H9 (cell line): ENCODE measurements at regions not wholly inside any gene's neighbourhood (a gene's known extent, or its start where the extent isn't known, plus 50 kb on each side); places are given as distances from the start of the nearest gene placed in this dataset.

Experiments
- DNase-seq: peaks from one replicate; pipeline ENCODE4 v3.0.0-alpha.2; 2017
- H2AFZ ChIP-seq: one replicate; pipeline ENCODE4 v1.6.1; 2013; ENCODE audit warnings: mild to moderate bottlenecking, low read length, control low read depth, moderate library complexity
- H2AK5ac ChIP-seq: 2 replicates; pipeline ENCODE4 v1.6.1; 2013; ENCODE audit warnings: low read length, control low read depth, mixed read lengths; ENCODE audit not compliant: insufficient read length
- H2BK120ac ChIP-seq: one replicate; pipeline ENCODE4 v1.6.1; 2013; ENCODE audit warnings: low read depth, mild to moderate bottlenecking, low read length, control low read depth, inconsistent platforms; ENCODE audit not compliant: poor library complexity, severe bottlenecking
- H2BK12ac ChIP-seq: 2 replicates; pipeline ENCODE4 v1.6.1; 2013; ENCODE audit warnings: low read length, control low read depth, mixed read lengths, low read depth; ENCODE audit not compliant: insufficient read length
- H2BK15ac ChIP-seq: 2 replicates; pipeline ENCODE4 v1.6.1; 2013; ENCODE audit warnings: low read depth, low read length, control low read depth
- H2BK20ac ChIP-seq: one replicate; pipeline ENCODE4 v1.6.1; 2013; ENCODE audit warnings: low read depth, mild to moderate bottlenecking, low read length, control low read depth, inconsistent platforms; ENCODE audit not compliant: poor library complexity, severe bottlenecking
- H2BK5ac ChIP-seq: 2 replicates; pipeline ENCODE4 v1.6.1; 2013; ENCODE audit warnings: low read length, control low read depth, mixed read lengths; ENCODE audit not compliant: insufficient read length
- H3K14ac ChIP-seq: 2 replicates; pipeline ENCODE4 v1.6.1; 2013; ENCODE audit warnings: low read length, control low read depth; ENCODE audit not compliant: insufficient read depth
- H3K18ac ChIP-seq: 2 replicates; pipeline ENCODE4 v1.6.1; 2013; ENCODE audit warnings: low read depth, mild to moderate bottlenecking, mixed read lengths, low read length, control low read depth; ENCODE audit not compliant: insufficient read length
- H3K23ac ChIP-seq: 2 replicates; pipeline ENCODE4 v1.6.1; 2013; ENCODE audit warnings: low read length, control low read depth, mixed read lengths, low read depth; ENCODE audit not compliant: insufficient read length
- H3K23me2 ChIP-seq: 2 replicates; pipeline ENCODE4 v1.6.1; 2013; ENCODE audit warnings: low read depth, mild to moderate bottlenecking, mixed read lengths, low read length, control low read depth; ENCODE audit not compliant: insufficient read length, poor library complexity, severe bottlenecking
- H3K27ac ChIP-seq: 2 replicates; pipeline ENCODE4 v1.5.1; 2013; ENCODE audit warnings: low read length, control low read depth, mixed read lengths, low read depth; ENCODE audit not compliant: insufficient read length
- H3K27me3 ChIP-seq: 2 replicates; pipeline ENCODE4 v1.6.1; 2013; ENCODE audit warnings: low read length, control low read depth, inconsistent platforms; ENCODE audit not compliant: insufficient read depth
- H3K4ac ChIP-seq: 2 replicates; pipeline ENCODE4 v1.6.1; 2013; ENCODE audit warnings: low read depth, mild to moderate bottlenecking, control low read depth, inconsistent platforms, low read length, moderate library complexity
- H3K4me1 ChIP-seq: 2 replicates; pipeline ENCODE4 v1.6.1; 2013; ENCODE audit warnings: low read length, control low read depth, inconsistent platforms; ENCODE audit not compliant: insufficient read depth
- H3K4me2 ChIP-seq: 2 replicates; pipeline ENCODE4 v1.6.1; 2013; ENCODE audit warnings: low read length, control low read depth, mixed read lengths; ENCODE audit not compliant: insufficient read length, insufficient read depth
- H3K56ac ChIP-seq: 2 replicates; pipeline ENCODE4 v1.6.1; 2013; ENCODE audit warnings: low read depth, mild to moderate bottlenecking, mixed read lengths, low read length, control low read depth; ENCODE audit not compliant: insufficient read length
- H3K79me1 ChIP-seq: 2 replicates; pipeline ENCODE4 v1.6.1; 2013; ENCODE audit warnings: low read depth, mild to moderate bottlenecking, moderate library complexity, low read length, control low read depth, inconsistent platforms; ENCODE audit not compliant: insufficient read depth, poor library complexity, severe bottlenecking
- H3K79me2 ChIP-seq: 2 replicates; pipeline ENCODE4 v1.6.1; 2013; ENCODE audit warnings: low read length, control low read depth, inconsistent platforms; ENCODE audit not compliant: insufficient read depth
- H3K9ac ChIP-seq: 2 replicates; pipeline ENCODE4 v1.6.1; 2013; ENCODE audit warnings: low read length, control low read depth, mixed read lengths; ENCODE audit not compliant: insufficient read length; ENCODE audit errors: extremely low read depth
- H3K9me3 ChIP-seq: one replicate; pipeline ENCODE4 v1.6.1; 2013; ENCODE audit warnings: low read depth, low read length, inconsistent platforms; ENCODE audit not compliant: control insufficient read depth
- H3T11ph ChIP-seq: one replicate; pipeline ENCODE4 v1.6.1; 2013; ENCODE audit warnings: mild to moderate bottlenecking, low read length, control low read depth, inconsistent platforms
- H4K20me1 ChIP-seq: one replicate; pipeline ENCODE4 v1.6.1; 2013; ENCODE audit not compliant: control insufficient read depth, insufficient read length, insufficient read depth
- H4K5ac ChIP-seq: 2 replicates; pipeline ENCODE4 v1.6.1; 2013; ENCODE audit warnings: low read depth, mild to moderate bottlenecking, mixed read lengths, low read length, control low read depth; ENCODE audit not compliant: insufficient read length
- H4K8ac ChIP-seq: replicated peaks from 2 replicates; pipeline ENCODE4 v1.6.1; 2013; ENCODE audit warnings: low read length, control low read depth, mixed read lengths, low read depth; ENCODE audit not compliant: insufficient read length
- H4K91ac ChIP-seq: 2 replicates; pipeline ENCODE4 v1.6.1; 2013; ENCODE audit warnings: low read depth, mild to moderate bottlenecking, moderate library complexity, mixed read lengths, low read length, control low read depth; ENCODE audit not compliant: insufficient read length
- H3K27ac Mint-ChIP-seq, 3 experiments: 2 replicates in 2 of 3; 3 replicates in 1 of 3; pipeline ENCODE4 v1.8.0; 2020 to 2021; ENCODE audit warnings: mixed read lengths in 3 of 3, mild to moderate bottlenecking in 1 of 3, moderate library complexity in 1 of 3
- H3K27me3 Mint-ChIP-seq: 2 replicates; pipeline ENCODE4 v1.8.0; 2021; ENCODE audit warnings: low read depth, mild to moderate bottlenecking, moderate library complexity, mixed read lengths
- H3K36me3 Mint-ChIP-seq, 3 experiments: 2 replicates in 2 of 3; 3 replicates in 1 of 3; pipeline ENCODE4 v1.8.0; 2020 to 2021; ENCODE audit warnings: low read depth in 3 of 3, mixed read lengths in 3 of 3; ENCODE audit not compliant: insufficient read depth in 1 of 3
- H3K4me1 Mint-ChIP-seq, 2 experiments: 2 replicates each; pipeline ENCODE4 v1.8.0; 2020; ENCODE audit warnings: mixed read lengths in 2 of 2
- H3K4me3 Mint-ChIP-seq, 2 experiments: 2 replicates in 1 of 2; 3 replicates in 1 of 2; pipeline ENCODE4 v1.8.0; 2020 to 2021; ENCODE audit warnings: mild to moderate bottlenecking in 2 of 2, mixed read lengths in 2 of 2, moderate library complexity in 1 of 2
- H3K9me3 Mint-ChIP-seq, 2 experiments: 2 replicates in 1 of 2; 3 replicates in 1 of 2; pipeline ENCODE4 v1.8.0; 2020; ENCODE audit warnings: mild to moderate bottlenecking in 2 of 2, mixed read lengths in 2 of 2, moderate library complexity in 1 of 2
- WGBS: extraction: QIAGEN DNeasy Blood & Tissue Kit; methylation state at CpG from one replicate; pipeline ENCODE4 v1.1.7; 2013; ENCODE audit warnings: missing lambda C conversion rate, low lambda C conversion rate, mixed read lengths; ENCODE audit not compliant: insufficient read length; ENCODE audit errors: extremely low coverage; 5-methylcytosine and 5-hydroxymethylcytosine counted together
- TF ChIP-seq, protein P1 (sequence below): fragments of 200-600 bp; sonication (generic); conservative IDR thresholded peaks from 3 replicates; pipeline ENCODE4 v1.8.0; 2021; ENCODE audit warnings: antibody characterized with exemption, mild to moderate bottlenecking

- H3K9ac ChIP-seq, result no peak overlapping the region
- no peaks in the 10 kb centered on the region for H3K9me3 ChIP-seq
- no peaks in the 10 kb centered on the region for H3K27me3 ChIP-seq
- no peaks in the 10 kb centered on the region for H4K20me1 ChIP-seq
- H3K14ac ChIP-seq, result no peak overlapping the region
- H3K23me2 ChIP-seq, result no peaks in the 10 kb centered on the region
- no peaks in the 10 kb centered on the region for H3K4me1 ChIP-seq
- H4K91ac ChIP-seq, result no peak overlapping the region
- peaks cover 11 to 20% of the 10 kb centered on the region in 2 experiments for H3K9me3 Mint-ChIP-seq
- no peak overlapping the region for H3K23ac ChIP-seq
- no peak overlapping the region for H2AK5ac ChIP-seq
- H2BK5ac ChIP-seq, result no peak overlapping the region
- no peak overlapping the region for H3K56ac ChIP-seq
- no CpG with 5 or more reads among the region's 4 CpGs for WGBS
- H3K4ac ChIP-seq, result no peak overlapping the region
- H4K8ac ChIP-seq, result no peak overlapping the region
- no peak overlapping the region for H2BK15ac ChIP-seq
- no peak overlapping the region for H3K4me3 Mint-ChIP-seq
- no peak overlapping the region for H3K27ac ChIP-seq
- H2BK20ac ChIP-seq, result no peak overlapping the region
- no peak for DNase-seq
- peaks cover 18 to 23% of the 10 kb centered on the region in 2 experiments for H3K4me1 Mint-ChIP-seq
- H2BK12ac ChIP-seq, result no peak overlapping the region
- H3K79me1 ChIP-seq, result no peaks in the 10 kb centered on the region
- H3K36me3 Mint-ChIP-seq, result peaks cover 3 to 18% (median 7%) of the 10 kb centered on the region in 3 experiments
- H3K18ac ChIP-seq, result no peak overlapping the region
- TF ChIP-seq, protein P1, sequence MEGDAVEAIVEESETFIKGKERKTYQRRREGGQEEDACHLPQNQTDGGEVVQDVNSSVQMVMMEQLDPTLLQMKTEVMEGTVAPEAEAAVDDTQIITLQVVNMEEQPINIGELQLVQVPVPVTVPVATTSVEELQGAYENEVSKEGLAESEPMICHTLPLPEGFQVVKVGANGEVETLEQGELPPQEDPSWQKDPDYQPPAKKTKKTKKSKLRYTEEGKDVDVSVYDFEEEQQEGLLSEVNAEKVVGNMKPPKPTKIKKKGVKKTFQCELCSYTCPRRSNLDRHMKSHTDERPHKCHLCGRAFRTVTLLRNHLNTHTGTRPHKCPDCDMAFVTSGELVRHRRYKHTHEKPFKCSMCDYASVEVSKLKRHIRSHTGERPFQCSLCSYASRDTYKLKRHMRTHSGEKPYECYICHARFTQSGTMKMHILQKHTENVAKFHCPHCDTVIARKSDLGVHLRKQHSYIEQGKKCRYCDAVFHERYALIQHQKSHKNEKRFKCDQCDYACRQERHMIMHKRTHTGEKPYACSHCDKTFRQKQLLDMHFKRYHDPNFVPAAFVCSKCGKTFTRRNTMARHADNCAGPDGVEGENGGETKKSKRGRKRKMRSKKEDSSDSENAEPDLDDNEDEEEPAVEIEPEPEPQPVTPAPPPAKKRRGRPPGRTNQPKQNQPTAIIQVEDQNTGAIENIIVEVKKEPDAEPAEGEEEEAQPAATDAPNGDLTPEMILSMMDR, result no peak
- H3K79me2 ChIP-seq, result no peaks in the 10 kb centered on the region
- no peak overlapping the region for H3T11ph ChIP-seq
- no peak overlapping the region for H2AFZ ChIP-seq
- no peak overlapping the region for H3K4me2 ChIP-seq
- H2BK120ac ChIP-seq, result no peak overlapping the region
- no peak overlapping the region for H4K5ac ChIP-seq
- H3K27me3 Mint-ChIP-seq, result peaks cover 3% of the 10 kb centered on the region; the same call in 1 of the 2 replicates
- H3K27ac Mint-ChIP-seq, result no peak overlapping the region
Observed at GRCh38 chr1:228884615-228885566, 149.6 kb downstream of the RHOU start.
